ENCODE measurements at regions not wholly inside any gene's neighbourhood (a gene's known extent, or its start where the extent isn't known, plus 50 kb on each side); places are given as distances from the start of the nearest gene placed in this dataset.

DNA sequence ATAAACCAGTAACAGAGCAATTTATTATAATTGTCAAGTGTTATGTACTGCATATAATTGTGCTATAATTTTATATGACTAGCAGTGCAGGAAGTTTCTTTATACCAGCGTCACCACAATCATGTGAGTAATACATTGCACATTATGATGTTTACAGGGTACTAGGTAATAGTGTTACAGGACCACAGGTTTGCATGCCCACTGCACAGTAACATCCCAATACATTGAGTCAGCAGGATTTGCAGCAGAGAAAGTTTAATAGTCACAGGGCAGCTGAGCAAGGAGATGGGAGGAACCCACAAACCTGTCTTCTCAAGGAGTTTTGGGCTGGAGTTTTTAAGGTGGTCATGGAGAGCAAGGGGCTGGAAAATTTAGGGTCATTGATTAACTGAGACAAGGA is 1042.9 kb upstream of the ACVR2A start:
- ATAC-seq (ENCODE audit: low FRiP score), result no peak
- DNase-seq (ENCODE audit: low spot score), result no peak
- TF ChIP-seq, protein P1, sequence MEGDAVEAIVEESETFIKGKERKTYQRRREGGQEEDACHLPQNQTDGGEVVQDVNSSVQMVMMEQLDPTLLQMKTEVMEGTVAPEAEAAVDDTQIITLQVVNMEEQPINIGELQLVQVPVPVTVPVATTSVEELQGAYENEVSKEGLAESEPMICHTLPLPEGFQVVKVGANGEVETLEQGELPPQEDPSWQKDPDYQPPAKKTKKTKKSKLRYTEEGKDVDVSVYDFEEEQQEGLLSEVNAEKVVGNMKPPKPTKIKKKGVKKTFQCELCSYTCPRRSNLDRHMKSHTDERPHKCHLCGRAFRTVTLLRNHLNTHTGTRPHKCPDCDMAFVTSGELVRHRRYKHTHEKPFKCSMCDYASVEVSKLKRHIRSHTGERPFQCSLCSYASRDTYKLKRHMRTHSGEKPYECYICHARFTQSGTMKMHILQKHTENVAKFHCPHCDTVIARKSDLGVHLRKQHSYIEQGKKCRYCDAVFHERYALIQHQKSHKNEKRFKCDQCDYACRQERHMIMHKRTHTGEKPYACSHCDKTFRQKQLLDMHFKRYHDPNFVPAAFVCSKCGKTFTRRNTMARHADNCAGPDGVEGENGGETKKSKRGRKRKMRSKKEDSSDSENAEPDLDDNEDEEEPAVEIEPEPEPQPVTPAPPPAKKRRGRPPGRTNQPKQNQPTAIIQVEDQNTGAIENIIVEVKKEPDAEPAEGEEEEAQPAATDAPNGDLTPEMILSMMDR (IDR thresholded peaks at IDR 0.05), result no peak

DNA sequence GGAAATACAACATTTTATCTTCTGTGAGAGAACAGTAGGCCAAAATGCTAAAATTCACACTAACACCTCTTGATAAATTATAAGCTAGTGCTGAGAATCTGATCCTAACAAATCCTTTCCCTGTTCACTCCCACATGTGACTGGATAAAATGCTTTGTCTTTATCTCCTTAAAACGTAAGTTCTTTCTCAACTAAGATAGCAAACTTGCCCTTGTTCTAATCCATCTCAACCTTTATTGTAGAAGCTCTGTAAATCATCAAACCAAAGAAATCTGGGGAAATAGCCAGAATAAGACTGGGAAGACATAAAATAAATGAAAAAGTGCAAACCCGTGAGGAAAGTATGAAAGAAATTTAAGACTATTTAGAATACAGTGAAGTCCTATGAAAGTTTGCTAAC is 1058.4 kb upstream of the ACVR2A start:
- ATAC-seq (ENCODE audit: low FRiP score) (no peak), DNase-seq (ENCODE audit: low spot score) (no peak)
- TF ChIP-seq, protein P1 (IDR thresholded peaks at IDR 0.05), result no peak

DNA sequence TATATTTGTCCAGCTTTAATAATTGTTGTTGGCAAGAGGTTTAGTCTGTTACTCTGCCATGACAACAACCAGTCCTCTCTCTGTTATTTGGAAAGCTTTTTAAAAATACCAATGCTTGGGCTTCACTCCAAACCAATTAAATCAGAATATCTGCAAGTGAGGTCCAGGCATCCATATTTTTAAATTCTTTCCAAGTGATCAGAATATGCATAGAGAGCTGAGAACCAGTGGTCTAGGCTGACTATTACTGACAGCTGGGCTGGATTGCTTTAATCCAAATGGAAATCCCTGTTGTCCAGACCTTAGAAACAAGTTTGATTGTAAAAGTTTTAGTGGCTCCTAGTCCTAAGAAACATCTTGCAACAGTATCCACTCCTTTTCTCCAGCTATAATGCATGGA is 1059.7 kb upstream of the ACVR2A start:
- ATAC-seq (ENCODE audit: low FRiP score), result no peak
- DNase-seq (ENCODE audit: low spot score), result no peak
- TF ChIP-seq, protein P1 (IDR thresholded peaks at IDR 0.05), result no peak

DNA sequence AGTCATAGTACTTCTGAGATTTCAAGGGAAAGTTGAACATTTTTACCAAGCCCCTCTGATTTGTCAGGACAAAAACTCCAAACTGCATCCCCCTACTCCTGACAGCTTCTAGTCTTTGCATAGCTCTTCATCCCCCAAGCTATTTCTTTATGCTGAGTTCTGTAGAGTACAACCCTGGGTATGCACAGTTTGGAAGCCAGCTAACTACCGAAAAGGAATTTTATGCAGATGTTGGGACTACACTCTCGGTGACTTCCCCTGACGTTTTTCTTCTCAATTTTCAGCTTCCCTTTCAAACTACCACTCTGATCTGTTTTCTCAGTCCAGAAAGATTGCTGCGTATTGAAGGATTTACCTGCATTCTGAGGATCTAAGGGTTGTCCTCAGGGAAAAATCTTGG is 1060.2 kb upstream of the ACVR2A start:
- TF ChIP-seq, protein P1 (IDR thresholded peaks at IDR 0.05), result no peak
- ATAC-seq (ENCODE audit: low FRiP score), result no peak
- DNase-seq (ENCODE audit: low spot score), result no peak

DNA sequence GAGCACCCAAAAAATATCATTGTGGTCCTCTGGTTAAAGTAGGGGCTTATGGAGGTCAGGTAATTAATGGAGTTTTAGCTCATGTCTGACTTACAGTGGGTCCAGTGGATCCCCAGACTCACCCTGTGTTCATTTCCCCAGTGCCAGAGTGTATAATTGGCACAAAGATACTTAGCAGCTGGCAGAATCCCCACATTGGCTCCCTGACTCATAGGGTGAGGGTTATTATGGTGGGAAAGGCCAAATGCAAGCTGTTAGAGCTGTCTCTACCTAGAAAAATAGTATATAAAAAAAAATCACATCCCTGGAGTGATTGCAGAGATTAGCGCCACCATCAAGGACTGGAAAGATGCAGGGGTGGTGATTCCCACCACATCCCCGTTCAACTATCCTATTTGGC is 1067.6 kb upstream of the ACVR2A start:
- ATAC-seq (ENCODE audit: low FRiP score), result no peak
- TF ChIP-seq, protein P1 (IDR thresholded peaks at IDR 0.05), result no peak

DNA sequence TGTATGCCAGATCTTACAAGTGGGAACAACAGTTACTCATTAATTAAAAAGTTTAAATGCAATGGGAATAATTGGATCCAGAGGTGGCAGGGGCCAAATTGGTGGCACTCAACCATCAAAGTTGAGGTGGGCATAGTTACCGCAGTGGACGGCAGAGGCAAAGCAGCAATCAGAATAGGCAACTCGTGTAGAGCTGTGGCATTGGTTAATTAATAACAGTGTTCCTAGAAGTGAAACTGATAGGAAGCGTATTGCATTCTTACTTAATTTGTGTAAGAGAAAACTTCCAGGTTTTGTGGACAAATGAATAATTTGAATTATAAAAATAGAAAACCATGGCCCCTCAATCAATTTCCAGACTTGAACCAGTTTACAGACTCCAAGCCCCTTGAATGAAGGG is 1068.2 kb upstream of the ACVR2A start:
- ATAC-seq (ENCODE audit: low FRiP score), result no peak
- DNase-seq (ENCODE audit: low spot score), result no peak
- TF ChIP-seq, protein P1 (IDR thresholded peaks at IDR 0.05), result no peak

More for the DNA sequence above, 1067.6 kb upstream of the ACVR2A start:
- DNase-seq (ENCODE audit: low spot score), result no peak

DNA sequence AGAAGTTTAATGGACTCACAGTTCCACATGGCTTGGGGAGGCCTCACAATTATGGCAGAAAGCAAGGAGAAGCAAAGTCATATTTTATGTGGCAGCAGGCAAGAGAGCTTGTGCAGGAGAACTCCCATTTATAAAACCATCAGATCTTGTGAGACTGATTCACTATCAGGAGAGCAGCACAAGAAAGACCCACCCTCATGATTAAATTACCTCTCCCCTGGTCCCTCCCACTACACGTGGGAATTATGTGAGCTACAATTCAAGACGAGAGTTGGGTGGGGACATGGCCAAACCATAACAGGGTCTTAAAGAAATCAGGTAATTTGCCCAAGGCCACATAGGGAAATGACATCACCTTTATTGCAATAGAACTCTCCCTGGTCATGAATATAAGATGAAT is 1073.3 kb upstream of the ACVR2A start:
- TF ChIP-seq, protein P1 (IDR thresholded peaks at IDR 0.05), result no peak
- DNase-seq (ENCODE audit: low spot score) (no peak), ATAC-seq (ENCODE audit: low FRiP score) (no peak)

All from omental fat pad (tissue), 3 donors.